HG03469 (cell line): ENCODE measurements at regions not wholly inside any gene's neighbourhood (a gene's known extent, or its start where the extent isn't known, plus 50 kb on each side); places are given as distances from the start of the nearest gene placed in this dataset.
"Not testable (repeated sequence)": the region's sequence is repeated elsewhere in the genome, so short reads cannot be mapped to it uniquely, and the experiment has no call there.

ENCODE experiments used
- ATAC-seq: cut with Tn5 transposase; IDR thresholded peaks from one replicate; pipeline ENCODE4 v1.9.1; 2021; ENCODE audit warnings: mild to moderate bottlenecking, moderate library complexity, moderate number of reproducible peaks; ENCODE audit not compliant: unreplicated experiment

DNA sequence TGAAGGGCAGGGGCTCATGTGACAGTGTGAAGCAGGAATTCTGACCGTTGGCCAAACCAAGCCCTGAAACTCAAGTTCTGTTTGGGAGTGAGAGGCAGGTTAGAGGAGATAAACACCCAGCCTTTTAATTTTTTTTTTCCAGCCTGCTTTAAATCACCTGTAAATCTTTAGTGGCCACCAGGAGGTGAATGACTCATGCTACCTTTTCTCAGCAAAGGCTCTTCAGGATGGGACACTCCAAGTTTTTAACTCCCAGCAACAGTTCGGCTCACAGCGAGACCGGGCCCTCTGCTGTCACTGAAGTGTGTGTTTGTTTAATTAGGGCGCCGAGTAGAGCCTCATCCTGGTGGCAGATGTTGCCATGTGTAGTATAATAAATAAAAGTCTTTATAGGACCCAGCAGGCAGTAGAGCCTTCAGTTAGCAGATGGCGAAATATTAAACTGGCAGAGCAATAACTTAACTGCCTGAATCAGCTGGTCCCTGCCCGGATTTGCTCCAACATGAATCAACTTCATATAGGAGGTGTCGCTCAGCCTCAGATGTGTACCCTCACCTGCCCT, 180.3 kb downstream of the NPIPA7 start:
- ATAC-seq, result not testable (repeated sequence)

DNA sequence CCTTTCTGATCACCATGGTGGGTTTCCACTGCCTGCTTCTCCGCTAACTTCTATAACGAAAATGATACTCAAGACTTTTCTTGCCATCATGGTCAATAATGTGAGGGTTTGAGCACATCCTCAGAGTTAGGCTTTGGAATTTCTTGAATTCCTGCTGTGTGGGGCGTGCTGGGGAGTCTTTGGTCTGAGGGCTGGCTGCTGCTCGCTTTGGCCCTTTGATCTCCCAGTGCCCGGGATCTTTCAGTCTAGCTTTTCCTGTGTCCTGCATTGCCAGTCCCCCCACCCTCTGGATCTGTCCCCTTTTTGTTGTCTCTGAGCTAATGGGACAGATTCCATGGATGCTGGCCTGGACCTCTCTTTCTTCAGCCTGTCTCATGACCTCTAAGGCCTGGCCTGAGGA, 182.6 kb downstream of the NPIPA7 start:
- not testable (repeated sequence) for ATAC-seq

DNA sequence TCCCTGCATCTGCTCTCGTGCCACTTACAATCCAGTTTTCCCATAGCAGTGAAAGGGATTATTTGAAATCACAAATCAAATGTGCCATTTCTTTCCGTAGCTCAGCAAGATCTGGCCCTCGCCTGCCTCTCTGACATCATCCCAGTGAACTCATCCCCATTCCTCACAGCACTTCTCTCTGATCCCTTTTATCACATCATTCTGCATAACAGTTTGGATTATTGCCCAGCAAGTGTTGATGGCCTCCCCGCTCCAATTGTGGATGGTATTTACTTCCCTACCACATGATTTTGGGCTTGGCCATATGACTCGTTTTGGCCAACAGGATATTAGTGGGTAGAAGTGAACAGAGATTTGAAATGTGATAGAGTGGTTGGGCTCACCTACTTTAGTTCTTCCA, 185.0 kb downstream of the NPIPA7 start:
- not testable (repeated sequence) for ATAC-seq

DNA sequence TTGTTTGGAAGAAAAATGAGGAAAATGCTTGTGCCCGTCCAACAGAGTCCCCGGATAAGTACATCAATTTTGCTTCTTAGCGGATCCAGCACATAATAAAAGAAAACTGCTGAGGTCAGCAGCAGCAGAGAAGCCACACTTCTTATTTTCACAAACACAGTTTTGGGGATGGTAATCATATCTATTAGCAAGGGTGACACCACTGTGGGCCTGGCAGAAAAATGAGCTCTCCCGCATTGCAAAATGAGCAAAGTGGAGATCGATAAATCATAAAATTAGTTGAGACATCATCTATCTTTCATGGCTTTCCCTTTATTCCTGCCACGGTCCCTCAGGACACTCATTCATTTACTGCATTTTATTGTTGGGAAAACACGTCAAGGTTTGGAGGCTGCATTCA, 186.4 kb downstream of the NPIPA7 start:
- ATAC-seq, result not testable (repeated sequence)

DNA sequence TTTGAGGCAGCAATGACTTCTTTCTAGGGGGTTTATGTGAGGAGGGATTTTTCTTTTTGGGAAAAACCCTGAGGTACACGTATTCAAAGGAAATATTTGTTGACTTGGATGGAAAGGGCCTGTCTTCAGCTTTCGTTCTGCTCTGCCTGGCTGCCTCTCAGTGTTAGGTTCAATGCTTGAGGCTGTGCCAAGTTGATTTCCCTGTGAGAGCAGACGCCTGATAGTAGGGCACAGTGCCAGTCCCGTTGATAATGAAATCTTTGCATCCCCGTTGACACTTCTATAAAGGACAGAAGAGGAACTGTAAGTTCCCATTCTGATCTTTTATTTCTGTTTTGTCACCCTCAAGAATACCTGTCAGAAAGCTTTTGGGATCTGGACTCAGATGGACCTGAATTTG, 191.1 kb downstream of the NPIPA7 start:
- not testable (repeated sequence) for ATAC-seq

DNA sequence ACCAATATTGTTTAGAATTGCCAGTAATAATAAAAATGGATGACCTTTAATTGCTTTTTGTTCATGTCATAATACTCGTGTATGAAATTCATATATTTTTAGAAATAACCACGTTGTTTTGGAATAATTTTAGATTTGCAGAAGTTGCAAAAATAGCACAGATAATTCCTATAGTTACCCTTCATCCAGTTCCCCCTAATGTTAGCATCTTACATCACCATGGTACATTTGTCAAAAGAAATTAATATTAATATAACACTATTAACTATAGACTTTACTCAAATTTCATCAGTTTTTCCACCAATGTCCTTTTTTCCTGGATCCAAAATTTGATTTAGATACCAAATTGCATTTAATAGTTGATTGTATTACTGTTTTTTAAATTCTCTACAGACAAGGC, 191.9 kb downstream of the NPIPA7 start:
- not testable (repeated sequence) for ATAC-seq

DNA sequence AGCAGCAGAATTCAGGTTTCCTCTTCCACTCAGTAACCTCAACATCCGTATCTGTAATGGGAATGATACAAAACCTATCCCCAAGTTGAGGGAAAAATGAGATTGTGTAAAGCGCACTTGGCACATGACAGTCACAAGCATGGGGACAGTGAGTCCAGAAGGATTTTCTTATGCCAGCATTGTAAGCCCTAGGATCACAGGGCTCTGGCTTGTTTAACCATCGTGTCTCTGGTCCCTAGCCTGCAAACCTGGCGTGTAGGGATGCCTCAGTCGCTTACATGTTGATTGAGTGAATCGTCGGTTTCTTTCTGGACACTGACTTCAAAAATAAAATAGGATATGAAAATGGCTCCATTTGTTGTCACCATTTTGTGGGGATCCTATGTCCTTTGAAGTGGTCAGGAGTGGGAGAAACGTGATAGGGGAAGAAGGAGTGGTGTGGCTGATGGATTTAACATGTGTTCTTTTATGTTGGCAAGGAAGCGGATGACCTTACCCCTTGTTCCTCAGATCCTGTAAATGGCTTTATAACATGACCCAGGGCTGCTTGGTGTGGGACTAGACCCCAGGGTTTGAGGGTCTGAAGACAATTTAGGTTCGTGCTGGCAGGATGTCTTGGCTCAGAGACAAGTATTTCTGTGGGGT, 193.3 kb downstream of the NPIPA7 start:
- ATAC-seq, result not testable (repeated sequence)

DNA sequence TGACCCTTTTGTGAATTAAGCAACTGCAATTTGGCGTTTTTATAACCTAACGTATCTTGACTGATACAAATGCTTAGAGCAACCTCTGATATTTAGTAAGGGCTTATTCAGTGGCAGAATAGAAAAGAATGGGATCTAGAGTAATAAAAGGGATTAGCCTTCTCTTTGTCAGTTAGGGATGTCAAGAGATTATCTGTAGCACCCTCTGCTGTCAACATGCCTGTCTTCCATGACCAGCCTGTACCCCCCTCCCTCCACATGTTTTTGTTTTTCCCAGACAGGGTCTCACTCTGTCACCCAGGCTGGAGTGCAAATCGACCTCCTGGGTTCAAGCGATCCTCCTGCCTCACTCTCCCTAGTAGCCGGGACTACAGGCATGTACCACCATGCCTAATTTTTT, 198.1 kb downstream of the NPIPA7 start:
- ATAC-seq, result not testable (repeated sequence)

DNA sequence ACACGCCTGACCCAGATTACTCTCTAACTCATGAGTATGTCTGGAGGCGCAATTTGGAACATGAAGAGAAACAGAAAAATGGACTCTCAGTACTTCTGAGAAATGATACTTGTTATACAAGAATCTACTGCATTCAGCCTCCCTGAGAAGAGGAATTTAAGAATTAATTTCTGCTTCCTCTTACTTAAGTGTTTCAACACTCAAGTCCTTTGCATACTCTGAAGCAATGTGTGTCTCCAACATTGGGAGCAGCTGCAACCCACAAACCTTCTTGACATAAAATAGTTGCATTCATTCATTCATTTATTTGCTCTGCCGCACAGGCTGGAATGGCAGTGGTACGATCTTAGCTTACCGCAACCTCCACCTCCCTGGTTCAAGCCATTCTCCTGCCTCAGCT, 199.8 kb downstream of the NPIPA7 start:
- no peak for ATAC-seq

DNA sequence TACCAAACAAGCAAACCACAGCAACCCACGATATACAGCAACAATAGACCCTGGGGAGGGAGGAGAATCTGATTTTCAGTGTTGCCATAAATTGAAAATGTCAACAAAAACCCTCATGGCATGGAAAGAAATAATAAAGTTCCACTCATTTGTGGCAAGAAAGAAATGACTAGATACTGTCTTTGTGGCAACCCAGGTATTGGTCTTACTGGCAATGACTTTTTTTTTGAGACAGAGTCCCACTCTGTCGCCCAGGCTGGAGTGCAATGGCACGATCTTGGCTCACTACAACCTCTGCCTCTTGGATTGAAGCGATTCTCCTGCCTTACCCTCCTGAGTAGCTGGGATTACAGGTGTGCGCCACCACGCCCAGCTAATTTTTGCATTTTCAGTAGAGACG, 204.0 kb downstream of the NPIPA7 start:
- ATAC-seq, result not testable (repeated sequence)

DNA sequence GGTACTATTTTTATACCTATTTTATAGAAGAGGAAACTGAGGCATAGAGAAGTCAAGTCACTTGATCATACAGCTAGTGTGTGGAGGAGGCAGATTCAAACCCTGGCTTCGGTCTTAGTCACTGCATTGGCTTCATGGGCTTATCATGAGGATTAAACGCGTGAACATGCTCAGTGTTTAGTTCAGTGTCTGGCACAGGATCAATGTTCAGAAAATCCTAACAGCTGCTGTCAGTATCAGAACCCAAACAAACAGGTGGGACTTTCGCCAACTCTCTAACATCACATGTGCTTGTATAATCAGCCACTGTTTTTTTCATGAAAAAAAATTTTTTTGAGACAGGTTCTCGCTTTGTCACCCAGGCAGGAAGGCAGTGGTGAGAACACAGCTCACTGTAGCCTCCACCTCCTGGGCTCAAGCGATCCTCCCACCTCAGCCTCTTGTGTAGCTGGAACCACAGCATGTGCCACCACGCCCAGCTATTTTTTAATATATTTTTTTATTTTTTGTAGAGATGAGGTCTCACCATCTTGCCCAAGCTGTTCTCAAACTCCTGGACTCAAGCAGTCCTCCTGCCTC, 207.2 kb downstream of the NPIPA7 start:
- ATAC-seq, result not testable (repeated sequence)

DNA sequence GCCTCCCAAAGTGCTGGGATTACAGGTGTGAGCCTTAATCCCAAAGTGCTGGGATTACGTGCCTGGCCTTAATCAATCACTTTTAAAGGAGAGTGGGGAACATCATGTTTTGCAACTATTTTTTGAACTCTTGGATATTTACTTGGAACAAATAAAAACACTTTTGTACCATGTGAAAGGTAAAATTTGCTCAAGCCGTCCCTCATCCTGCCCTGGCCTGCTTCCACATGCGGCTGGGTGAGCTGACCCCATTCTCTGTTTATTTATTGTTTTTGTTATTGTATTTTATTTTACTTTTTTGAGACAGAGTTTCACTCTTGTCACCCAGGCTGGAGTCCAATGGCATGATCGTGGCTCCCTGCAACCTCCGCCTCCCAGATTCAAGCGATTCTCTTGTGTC, 208.0 kb downstream of the NPIPA7 start:
- ATAC-seq, result not testable (repeated sequence)

DNA sequence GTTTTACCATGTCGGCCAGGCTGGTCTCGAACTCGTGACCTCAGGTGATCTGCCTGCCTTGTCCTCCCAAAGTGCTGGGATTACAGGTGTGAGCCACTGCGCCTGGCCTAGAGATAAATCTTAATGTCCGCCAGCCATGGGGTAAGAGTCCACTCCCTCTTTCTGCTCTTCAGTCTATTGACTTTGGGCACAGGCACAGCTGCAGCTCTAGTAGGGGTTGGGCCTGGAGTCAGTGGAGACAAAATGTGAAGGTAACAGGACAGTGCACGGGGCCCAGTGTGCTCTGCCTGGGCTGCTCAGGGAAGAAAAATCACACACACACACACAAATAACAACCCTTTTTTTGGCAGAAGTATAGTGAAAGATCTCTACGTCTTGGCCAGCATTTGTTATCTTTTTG, 209.5 kb downstream of the NPIPA7 start:
- ATAC-seq, result not testable (repeated sequence)

DNA sequence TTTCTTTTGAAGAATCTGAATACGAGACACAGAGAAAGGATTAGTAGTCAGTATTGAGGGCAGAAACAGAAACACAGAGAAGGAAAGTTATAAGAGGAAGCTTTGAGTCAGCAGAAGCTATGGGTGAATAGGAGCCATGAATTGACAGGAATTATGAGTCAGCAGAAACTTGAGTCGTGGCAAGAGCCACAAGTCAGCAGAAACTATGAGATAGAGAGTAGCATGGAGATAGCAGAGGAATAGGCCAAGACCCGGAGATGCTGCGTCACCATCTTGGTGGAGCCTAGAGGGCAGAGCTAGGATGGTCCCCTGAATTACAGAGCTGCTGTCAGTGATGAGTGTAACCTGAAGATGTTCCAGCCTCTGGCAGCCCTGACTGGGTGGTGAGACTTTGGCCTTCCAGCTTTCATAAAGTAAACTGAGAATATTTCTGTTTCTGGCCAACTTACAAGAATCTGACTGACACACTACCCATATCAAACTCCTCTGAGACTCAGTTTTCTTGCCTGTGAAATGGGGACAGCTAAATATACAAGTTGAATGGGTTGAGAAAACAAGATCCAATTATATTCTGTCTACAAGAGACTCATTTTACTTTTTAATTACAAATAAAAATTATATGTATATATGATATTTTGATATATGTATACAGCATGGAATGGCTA, 211.8 kb downstream of the NPIPA7 start:
- not testable (repeated sequence) for ATAC-seq

DNA sequence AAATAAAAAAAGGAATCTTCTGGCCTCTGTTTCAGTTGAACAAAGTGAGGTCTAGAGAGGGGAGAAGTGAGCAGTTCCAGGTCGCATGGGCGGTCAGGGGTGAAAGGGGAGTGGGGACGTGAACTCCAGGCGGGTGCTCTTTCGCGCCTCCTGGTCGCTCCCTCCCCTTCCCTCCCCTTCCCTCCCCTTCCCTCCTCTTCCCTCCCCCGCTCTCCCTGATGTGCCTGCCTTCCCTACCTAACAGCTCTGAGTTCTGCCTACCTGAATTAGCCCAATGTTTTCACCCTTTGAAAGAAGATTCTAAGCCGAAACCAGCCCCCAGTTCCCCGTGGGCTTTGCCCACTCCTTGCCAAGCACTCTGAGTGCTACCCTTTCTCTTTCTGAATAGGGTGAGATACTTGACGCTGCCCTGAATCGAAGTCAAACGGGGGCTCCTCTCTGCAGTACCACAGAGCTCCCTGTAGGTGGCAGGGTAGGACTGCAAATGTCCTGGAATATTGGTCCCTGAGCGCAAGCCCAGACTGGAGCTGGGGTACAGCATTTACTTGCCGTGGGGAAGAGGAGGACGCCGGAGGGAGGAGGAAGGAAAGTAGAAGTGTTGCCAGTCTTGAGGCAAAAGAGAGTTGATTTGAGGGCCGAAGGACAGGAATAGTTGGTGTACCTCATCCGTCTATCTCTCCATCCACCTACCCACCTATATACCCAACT, 214.4 kb downstream of the NPIPA7 start:
- not testable (repeated sequence) for ATAC-seq

DNA sequence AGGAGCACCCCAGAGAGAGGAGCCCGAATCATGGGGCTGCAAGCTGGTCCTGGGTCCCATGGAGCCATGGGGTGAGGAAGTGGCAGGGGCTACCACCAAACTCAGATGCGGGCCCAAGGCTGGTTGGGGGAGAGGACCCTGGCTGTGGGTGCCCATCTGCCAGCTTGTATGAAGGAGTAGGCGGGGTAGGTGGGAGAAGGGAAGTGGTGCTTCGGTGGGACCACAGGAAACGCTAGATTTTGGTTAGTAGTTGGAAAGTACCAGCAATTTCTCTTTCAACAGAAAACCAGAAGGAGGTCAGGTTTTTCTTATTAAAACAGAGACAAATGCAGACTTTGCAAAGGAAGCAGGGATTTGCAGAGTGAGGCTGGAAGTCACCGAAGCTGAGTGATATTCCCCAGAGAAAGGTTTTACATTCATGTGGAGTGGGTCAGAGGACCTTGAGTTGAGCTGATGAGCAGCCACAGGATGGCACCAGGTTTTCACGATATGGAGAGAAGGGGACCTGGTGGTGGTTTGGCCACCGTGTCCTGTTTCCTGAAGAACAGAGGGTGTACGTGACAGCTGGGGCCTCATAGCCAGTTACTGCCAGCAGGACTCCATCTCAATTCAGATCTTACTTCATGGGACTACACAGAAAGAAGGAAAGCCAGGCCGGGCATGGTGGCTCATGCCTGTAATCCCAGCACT, 216.2 kb downstream of the NPIPA7 start:
- ATAC-seq, result not testable (repeated sequence)

DNA sequence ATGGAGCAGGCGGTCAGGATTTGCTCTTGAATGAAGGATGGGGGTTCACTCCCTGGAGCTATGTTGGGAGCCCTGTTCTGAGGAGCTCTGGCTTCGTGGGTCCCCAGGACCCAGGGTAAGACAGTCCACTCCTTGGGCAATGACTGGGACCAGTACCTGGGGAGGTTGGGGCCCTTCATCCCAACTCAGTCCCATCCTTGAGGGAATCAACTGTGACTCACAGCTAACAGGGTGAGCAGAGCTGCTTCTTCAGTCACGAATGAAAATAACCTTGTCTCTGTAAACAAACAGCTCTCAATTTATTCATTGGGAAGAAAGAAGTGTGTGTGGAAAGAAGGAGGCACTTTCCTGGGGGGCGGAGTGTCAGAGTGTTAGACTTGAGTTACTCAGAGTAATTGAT, 222.3 kb downstream of the NPIPA7 start:
- not testable (repeated sequence) for ATAC-seq

DNA sequence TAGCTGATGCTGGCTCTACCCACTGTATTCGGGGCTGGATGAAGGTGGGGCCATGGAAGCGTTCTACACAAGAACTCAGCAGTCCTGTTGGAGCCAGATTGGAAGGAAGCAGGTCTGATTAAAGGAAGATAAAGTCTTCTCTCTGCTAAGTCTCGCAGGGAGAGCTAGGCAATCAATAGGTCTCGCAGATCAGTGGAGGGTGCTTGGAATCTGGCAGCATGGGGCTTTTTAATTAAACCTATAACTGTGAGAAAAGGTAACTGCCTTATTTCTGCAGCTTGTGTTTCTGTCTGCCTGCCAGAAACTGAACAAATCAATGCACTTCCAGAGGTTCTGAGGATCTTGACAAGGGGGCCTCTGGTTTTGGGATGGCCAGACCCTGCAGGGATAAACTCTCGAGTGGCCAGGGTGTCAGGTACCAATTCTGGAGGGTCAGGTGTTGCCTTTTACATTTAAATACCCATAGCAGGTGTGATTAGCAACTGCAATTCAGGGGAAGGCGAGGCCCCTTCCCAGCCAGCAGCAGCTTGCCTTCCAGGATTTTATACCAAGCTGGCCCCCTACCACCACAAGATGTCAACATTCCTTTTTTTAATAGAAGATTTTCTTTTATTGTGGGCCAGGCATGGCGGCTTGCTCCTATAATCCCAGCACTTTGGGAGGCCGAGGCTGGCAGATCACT, 228.6 kb downstream of the NPIPA7 start:
- ATAC-seq, result not testable (repeated sequence)

DNA sequence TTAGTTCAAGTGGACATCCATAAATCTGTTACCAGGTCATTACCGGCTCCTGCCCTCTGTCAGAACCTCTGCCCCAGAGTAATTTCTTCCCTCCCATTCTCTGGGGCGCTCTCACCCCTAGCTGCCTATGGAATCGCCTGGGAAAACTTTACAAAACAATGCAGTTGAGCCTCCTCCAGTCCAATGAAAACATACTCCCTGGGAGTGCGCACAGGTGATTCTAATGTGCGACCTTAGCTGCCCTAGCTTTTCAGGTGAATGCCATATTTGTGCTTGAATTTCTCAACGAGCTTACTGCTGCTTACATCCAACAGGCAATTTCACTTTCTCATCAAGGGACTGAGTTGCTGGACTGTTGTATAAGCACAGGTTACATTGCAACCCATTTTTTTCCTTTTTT, 230.7 kb downstream of the NPIPA7 start:
- ATAC-seq, result not testable (repeated sequence)

DNA sequence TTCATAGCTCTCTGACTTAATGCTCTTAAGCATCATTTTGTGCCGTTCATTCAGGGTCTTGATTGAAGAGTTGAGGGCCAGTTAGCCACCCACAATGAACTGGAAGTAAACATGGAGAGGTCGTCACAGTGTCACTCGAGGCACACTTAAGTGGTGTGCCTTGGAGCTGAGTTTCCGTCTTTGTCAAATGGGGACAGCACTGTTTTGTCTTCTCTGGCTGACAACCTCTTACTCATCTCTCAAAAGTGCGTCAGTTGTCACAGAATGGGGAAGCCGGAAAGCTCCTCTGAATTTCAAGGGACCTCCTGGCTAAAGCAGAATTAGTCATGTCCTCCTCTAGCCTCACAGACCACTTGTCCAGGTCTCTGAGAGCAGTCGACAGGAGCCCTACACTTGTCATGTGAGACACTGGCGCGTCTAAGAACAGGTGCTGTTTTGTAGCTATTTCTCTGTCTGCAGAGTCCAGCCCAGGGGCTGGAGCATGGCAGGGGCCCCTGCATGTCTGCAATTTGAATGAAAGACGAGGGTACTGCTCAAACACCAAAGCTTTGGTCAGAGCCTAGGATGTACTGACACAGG, 231.5 kb downstream of the NPIPA7 start:
- ATAC-seq, result not testable (repeated sequence)
